ENCODE measurements at regions not wholly inside any gene's neighbourhood (a gene's known extent, or its start where the extent isn't known, plus 50 kb on each side); places are given as distances from the start of the nearest gene placed in this dataset.

GRCh38 chr3:64936556-64936955 is 248.8 kb upstream of the ADAMTS9 start:
- ATAC-seq (ENCODE audit: insufficient number of reproducible peaks, low FRiP score, low read depth) = peak; percentile 68
- peak overlapping the region; percentile 28 for H3K4me3 ChIP-seq
- no peaks in the 10 kb centered on the region for H3K36me3 ChIP-seq
- TF ChIP-seq, protein P1, sequence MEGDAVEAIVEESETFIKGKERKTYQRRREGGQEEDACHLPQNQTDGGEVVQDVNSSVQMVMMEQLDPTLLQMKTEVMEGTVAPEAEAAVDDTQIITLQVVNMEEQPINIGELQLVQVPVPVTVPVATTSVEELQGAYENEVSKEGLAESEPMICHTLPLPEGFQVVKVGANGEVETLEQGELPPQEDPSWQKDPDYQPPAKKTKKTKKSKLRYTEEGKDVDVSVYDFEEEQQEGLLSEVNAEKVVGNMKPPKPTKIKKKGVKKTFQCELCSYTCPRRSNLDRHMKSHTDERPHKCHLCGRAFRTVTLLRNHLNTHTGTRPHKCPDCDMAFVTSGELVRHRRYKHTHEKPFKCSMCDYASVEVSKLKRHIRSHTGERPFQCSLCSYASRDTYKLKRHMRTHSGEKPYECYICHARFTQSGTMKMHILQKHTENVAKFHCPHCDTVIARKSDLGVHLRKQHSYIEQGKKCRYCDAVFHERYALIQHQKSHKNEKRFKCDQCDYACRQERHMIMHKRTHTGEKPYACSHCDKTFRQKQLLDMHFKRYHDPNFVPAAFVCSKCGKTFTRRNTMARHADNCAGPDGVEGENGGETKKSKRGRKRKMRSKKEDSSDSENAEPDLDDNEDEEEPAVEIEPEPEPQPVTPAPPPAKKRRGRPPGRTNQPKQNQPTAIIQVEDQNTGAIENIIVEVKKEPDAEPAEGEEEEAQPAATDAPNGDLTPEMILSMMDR (IDR thresholded peaks at IDR 0.05) = no peak
- peaks cover 3 to 25% of the 10 kb centered on the region in 2 donors for H3K4me1 ChIP-seq (ENCODE audit: control insufficient read depth in 1 of 2, low read depth in 2 of 2)
- no peak for DNase-seq (ENCODE audit: low spot score)
- peak overlapping the region; percentile 4 to 31 for H3K27ac ChIP-seq
- peaks cover 2% of the 10 kb centered on the region for H3K9me3 ChIP-seq
- no peaks in the 10 kb centered on the region for H3K27me3 ChIP-seq (replicated peaks; ENCODE audit: insufficient read depth)

DNA sequence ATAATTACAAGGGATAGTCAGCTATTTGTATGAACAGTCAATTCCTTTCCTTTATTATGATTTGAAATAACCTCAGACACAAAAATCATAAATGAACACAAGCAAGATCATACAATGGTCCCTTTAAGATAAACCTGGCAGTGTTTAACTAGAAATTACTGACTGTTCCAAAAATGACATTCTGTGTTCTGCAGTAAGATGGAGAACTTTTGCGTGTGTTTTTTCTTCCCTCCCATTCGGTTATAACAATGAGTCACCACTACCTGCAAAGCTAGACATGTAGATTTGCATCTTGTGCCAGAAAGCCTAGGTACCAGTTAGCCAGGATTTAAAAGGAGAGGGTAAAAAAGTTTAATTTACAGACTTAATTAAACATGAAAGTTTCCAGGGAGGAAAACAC is 248.2 kb upstream of the ADAMTS9 start:
- DNase-seq (ENCODE audit: low spot score) (no peak), ATAC-seq (ENCODE audit: insufficient number of reproducible peaks, low FRiP score, low read depth) (no peak)
- Histone ChIP-seq H3K27me3 (replicated peaks; ENCODE audit: insufficient read depth) (no peaks in the 10 kb centered on the region), H3K4me3 (peak overlapping the region; percentile 28), H3K36me3 (no peaks in the 10 kb centered on the region), H3K4me1 (ENCODE audit: control insufficient read depth in 1 of 2, low read depth in 2 of 2) (peaks cover 3 to 25% of the 10 kb centered on the region in 2 donors), H3K27ac (peak overlapping the region in 1 of 2 donors; percentile 31), H3K9me3 (peaks cover 2% of the 10 kb centered on the region)
- TF ChIP-seq, protein P1 (IDR thresholded peaks at IDR 0.05) = no peak

- DNase-seq (ENCODE audit: low spot score) (no peak), ATAC-seq (ENCODE audit: insufficient number of reproducible peaks, low FRiP score, low read depth) (no peak)
- Histone ChIP-seq H3K27me3 (replicated peaks; ENCODE audit: insufficient read depth) (no peaks in the 10 kb centered on the region), H3K36me3 (no peaks in the 10 kb centered on the region), H3K9me3 (peaks cover 2% of the 10 kb centered on the region), H3K4me1 (ENCODE audit: control insufficient read depth in 1 of 2, low read depth in 2 of 2) (peaks cover 3 to 25% of the 10 kb centered on the region in 2 donors), H3K4me3 (no peak overlapping the region), H3K27ac (no peak overlapping the region)
- TF ChIP-seq, protein P1 (IDR thresholded peaks at IDR 0.05) = no peak
Observed at GRCh38 chr3:64932666-64933342, 245.0 kb upstream of the ADAMTS9 start.

DNA sequence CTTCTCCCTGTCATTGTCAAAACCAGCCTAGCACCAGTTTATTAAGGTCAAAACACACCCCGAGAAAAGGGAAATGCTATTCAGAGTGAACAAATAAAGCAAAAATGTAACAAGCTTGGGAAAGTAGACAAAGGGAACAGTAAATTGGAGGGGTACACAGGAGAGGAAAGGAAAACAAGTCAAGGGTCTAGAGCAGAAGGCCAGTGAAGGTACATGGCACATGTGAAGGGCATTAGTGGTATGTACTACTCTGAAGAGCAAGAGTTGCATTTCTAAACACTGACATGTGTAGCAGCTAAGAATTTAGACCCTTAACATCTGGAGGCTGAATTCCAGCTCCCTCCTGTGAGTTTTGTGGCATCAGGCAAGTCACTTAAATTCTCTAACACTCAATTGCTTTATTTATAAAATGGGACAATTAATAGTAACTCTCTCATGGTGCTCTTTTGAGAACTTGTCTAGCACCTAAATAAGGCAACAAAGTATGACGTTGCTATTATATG is 244.3 kb upstream of the ADAMTS9 start:
- ATAC-seq (ENCODE audit: insufficient number of reproducible peaks, low FRiP score, low read depth) (no peak), DNase-seq (ENCODE audit: low spot score) (no peak)
- peaks cover 2% of the 10 kb centered on the region for H3K9me3 ChIP-seq
- H3K36me3 ChIP-seq = no peaks in the 10 kb centered on the region
- H3K4me3 ChIP-seq = no peak overlapping the region
- TF ChIP-seq, protein P1 (IDR thresholded peaks at IDR 0.05) = no peak
- peaks cover 3 to 19% of the 10 kb centered on the region in 2 donors for H3K4me1 ChIP-seq (ENCODE audit: control insufficient read depth in 1 of 2, low read depth in 2 of 2)
- H3K27ac ChIP-seq = no peak overlapping the region
- H3K27me3 ChIP-seq (replicated peaks; ENCODE audit: insufficient read depth) = no peaks in the 10 kb centered on the region

DNA sequence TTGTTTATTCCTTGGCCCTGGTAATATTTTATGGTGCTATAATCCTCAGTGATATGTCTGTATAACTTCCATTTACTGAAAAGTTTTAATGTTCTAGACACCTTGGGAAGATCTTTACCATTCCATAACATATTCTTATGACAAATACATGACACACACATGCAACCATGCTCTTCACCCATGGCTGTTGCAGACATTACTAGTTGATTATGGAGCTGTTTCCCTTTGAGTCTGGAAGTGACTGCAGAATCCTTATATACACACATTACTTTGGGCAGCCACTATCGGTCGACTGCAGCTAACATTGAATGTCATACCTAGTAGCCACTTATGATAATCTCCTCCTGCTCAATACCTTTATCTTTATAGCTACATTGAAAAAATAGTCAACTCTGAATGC is 243.1 kb upstream of the ADAMTS9 start:
- Histone ChIP-seq H3K27me3 (replicated peaks; ENCODE audit: insufficient read depth) (no peaks in the 10 kb centered on the region), H3K27ac (no peak overlapping the region), H3K9me3 (peaks cover 2% of the 10 kb centered on the region), H3K36me3 (no peaks in the 10 kb centered on the region), H3K4me1 (ENCODE audit: control insufficient read depth in 1 of 2, low read depth in 2 of 2) (peaks cover 3 to 7% of the 10 kb centered on the region in 2 donors), H3K4me3 (no peak overlapping the region)
- DNase-seq (ENCODE audit: low spot score) (no peak), ATAC-seq (ENCODE audit: insufficient number of reproducible peaks, low FRiP score, low read depth) (no peak)
- TF ChIP-seq, protein P1 (IDR thresholded peaks at IDR 0.05) = no peak

Measured in thoracic aorta (tissue), 2 donors.